RWPE2 (cell line): ENCODE measurements at regions not wholly inside any gene's neighbourhood (a gene's known extent, or its start where the extent isn't known, plus 50 kb on each side); places are given as distances from the start of the nearest gene placed in this dataset.

Source experiments
- ATAC-seq: fragments of 200-7000 bp; cut with Tn5 transposase; 3 replicates; pipeline ENCODE4 v1.9.1; 2021; ENCODE audit warnings: low read depth
- DNase-seq: peaks from one replicate; pipeline ENCODE4 v3.0.0-alpha.2; 2020; ENCODE audit warnings: low spot score
- H3K27ac ChIP-seq: fragments of 450-650 bp; 2 replicates; pipeline ENCODE4 v1.5.1; 2017; ENCODE audit warnings: mild to moderate bottlenecking; ENCODE audit not compliant: poor library complexity, severe bottlenecking
- H3K27me3 ChIP-seq: fragments of 250-450 bp; sonication (Bioruptor Pico); 2 replicates; pipeline ENCODE4 v1.5.1; 2021; ENCODE audit warnings: mild to moderate bottlenecking, moderate library complexity; ENCODE audit not compliant: insufficient read depth, poor library complexity, severe bottlenecking
- H3K36me3 ChIP-seq: fragments of 250-450 bp; sonication (Bioruptor Pico); 2 replicates; pipeline ENCODE4 v1.5.1; 2020; ENCODE audit warnings: low read depth, mild to moderate bottlenecking, moderate library complexity
- H3K4me1 ChIP-seq: fragments of 250-450 bp; sonication (Bioruptor Pico); 2 replicates; pipeline ENCODE4 v1.5.1; 2021; ENCODE audit warnings: mild to moderate bottlenecking, moderate library complexity; ENCODE audit not compliant: insufficient read depth, poor library complexity, severe bottlenecking
- H3K4me3 ChIP-seq: fragments of 250-450 bp; sonication (Bioruptor Pico); 2 replicates; pipeline ENCODE4 v1.5.1; 2021; ENCODE audit warnings: mild to moderate bottlenecking, moderate library complexity; ENCODE audit not compliant: severe bottlenecking
- H3K9me3 ChIP-seq: fragments of 250-450 bp; sonication (Bioruptor Pico); 2 replicates; pipeline ENCODE4 v1.5.1; 2021; ENCODE audit warnings: mild to moderate bottlenecking, moderate library complexity; ENCODE audit not compliant: severe bottlenecking
- CTCF ChIP-seq: fragments of 450-650 bp; IDR thresholded peaks from one replicate; pipeline ENCODE4 v1.5.1; 2017; ENCODE audit warnings: mild to moderate bottlenecking, moderate library complexity; ENCODE audit not compliant: poor library complexity, severe bottlenecking

- Histone ChIP-seq H3K27ac (no peak overlapping the region), H3K4me1 (no peaks in the 10 kb centered on the region), H3K4me3 (no peak overlapping the region), H3K36me3 (no peaks in the 10 kb centered on the region), H3K27me3 (no peaks in the 10 kb centered on the region), H3K9me3 (no peaks in the 10 kb centered on the region)
- DNase-seq, result no peak
- no peak for TF ChIP-seq CTCF
- ATAC-seq, result no peak
Measured at GRCh38 chr2:220473611-220474010, 846.2 kb downstream of the SLC4A3 start.

- ATAC-seq, result no peak
Measured at GRCh38 chr2:220476877-220477276, 849.4 kb downstream of the SLC4A3 start.

DNA sequence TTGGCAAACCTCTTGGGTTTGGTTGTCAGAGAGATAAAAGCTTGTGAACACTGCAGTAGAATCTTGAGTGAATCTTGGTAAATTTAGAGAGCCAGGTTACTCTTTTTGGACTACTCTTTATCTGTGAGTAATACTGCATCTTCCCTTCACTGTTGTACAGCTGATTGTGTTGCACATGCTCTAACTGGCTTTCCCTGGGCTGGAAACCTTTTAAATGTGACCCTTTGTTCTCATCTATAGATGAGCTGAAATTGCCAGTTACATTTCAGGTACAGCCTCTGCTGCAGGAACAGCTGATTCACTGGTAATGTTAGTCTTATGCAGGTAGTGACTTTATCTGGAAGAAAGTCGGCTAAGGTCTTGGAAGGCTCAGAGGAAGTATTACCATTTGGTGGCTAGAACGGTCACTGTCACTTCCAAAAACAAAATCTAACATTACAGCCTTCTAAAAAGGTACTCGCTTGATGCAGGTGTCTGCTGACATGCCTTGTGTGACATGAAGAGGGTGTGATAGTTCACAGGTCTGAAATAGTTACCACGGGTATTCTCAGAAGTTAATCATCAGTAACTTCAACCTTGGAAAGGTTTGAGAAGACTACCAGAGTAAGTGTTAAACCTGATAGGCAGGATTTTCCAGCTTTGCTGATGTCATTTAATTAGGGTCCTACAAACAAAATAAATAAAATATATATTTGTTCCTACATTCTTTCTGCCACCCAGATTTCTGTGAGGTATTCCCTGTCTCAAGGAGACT, 851.1 kb downstream of the SLC4A3 start:
- Histone ChIP-seq H3K4me3 (no peak overlapping the region), H3K27me3 (no peaks in the 10 kb centered on the region), H3K4me1 (no peaks in the 10 kb centered on the region), H3K36me3 (no peaks in the 10 kb centered on the region), H3K27ac (no peak overlapping the region), H3K9me3 (no peaks in the 10 kb centered on the region)
- ATAC-seq (no peak), DNase-seq (no peak)
- no peak for TF ChIP-seq CTCF

More at GRCh38 chr2:220476877-220477276, 849.4 kb downstream of the SLC4A3 start:
- TF ChIP-seq CTCF, result no peak
- H3K4me3 ChIP-seq, result no peak overlapping the region
- no peaks in the 10 kb centered on the region for H3K27me3 ChIP-seq
- DNase-seq, result no peak
- H3K4me1 ChIP-seq, result no peaks in the 10 kb centered on the region
- no peaks in the 10 kb centered on the region for H3K9me3 ChIP-seq
- no peaks in the 10 kb centered on the region for H3K36me3 ChIP-seq
- no peak overlapping the region for H3K27ac ChIP-seq

DNA sequence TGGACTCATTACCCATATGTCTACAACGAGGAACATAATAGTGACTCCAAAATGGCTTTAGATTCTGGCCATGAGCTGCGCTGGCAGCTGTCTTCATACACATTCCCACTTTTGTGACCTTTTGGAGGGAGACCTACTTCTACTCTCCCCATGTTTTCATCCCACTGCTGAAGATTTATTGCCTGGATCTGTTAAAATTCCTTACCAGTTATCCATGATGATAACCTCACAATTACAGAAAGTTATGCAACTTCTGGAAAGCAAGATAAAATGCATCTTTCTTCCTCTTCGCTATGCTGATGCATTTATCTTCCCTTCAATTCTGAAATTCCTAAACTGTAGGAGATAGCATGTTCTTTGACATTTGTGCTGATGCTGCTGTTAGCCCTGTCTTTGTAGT, 855.3 kb downstream of the SLC4A3 start:
- Histone ChIP-seq H3K27ac (no peak overlapping the region), H3K4me3 (no peak overlapping the region), H3K9me3 (no peaks in the 10 kb centered on the region), H3K27me3 (no peaks in the 10 kb centered on the region), H3K4me1 (no peaks in the 10 kb centered on the region), H3K36me3 (no peaks in the 10 kb centered on the region)
- DNase-seq, result no peak
- no peak for ATAC-seq
- no peak for TF ChIP-seq CTCF

DNA sequence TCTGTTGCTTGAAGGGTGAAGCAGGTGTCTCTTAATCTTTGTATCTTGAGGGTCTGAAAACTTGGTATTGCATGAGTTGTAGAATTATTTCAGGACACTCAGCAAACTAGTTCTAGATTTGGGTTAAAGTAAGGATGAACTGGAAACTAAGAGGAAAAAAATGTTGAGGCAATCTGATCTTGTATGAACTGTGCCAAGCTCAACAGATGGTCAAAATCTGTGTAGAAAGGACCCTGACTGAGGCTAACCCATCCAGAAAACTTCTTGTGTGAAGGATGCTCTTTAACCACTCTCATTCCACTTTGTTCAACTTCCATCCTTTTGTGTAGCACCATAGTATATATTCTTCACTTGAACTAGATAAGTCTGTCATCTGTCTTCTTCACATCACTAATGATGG, 861.7 kb downstream of the SLC4A3 start:
- Histone ChIP-seq H3K27me3 (no peaks in the 10 kb centered on the region), H3K27ac (no peak overlapping the region), H3K36me3 (no peaks in the 10 kb centered on the region), H3K4me1 (peaks cover 8% of the 10 kb centered on the region), H3K9me3 (no peaks in the 10 kb centered on the region), H3K4me3 (no peak overlapping the region)
- no peak for TF ChIP-seq CTCF
- DNase-seq, result no peak
- no peak for ATAC-seq
